ENCODE measurements at regions not wholly inside any gene's neighbourhood (a gene's known extent, or its start where the extent isn't known, plus 50 kb on each side); places are given as distances from the start of the nearest gene placed in this dataset.

DNA sequence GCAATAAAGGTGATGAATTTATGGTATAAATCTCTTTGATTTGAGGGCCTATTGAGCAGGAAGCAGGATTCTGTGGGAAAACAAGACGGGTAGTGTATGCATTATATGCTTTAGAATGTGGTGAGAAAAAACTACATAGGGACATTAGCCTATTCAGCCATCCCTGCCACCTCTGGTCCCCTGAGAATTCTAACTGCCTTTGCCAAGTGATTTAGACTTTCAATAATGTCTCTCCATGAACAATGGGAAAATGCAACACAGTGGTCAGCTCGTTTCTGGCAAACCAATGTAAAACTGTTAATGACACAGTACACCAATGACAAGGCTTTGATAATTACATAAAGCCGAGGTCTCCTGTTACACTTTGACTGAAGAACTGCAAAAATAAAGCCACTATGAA lies 314.7 kb upstream of the CNTN4 start:
- H3K79me2 ChIP-seq (replicated peaks; ENCODE audit: insufficient read depth, low read length), result no peaks in the 10 kb centered on the region
- H3K27me3 ChIP-seq (ENCODE audit: insufficient read depth, low read depth, low read length), result no peaks in the 10 kb centered on the region
- H3K27ac ChIP-seq (ENCODE audit: low read length), result no peak overlapping the region
- no peak overlapping the region for H3K9ac ChIP-seq (ENCODE audit: low read length)
- TF ChIP-seq MXI1 (conservative IDR thresholded peaks at IDR 0.05; ENCODE audit: poor library complexity, severe bottlenecking) (no peak), EZH2 (IDR thresholded peaks at IDR 0.05; ENCODE audit: borderline replicate concordance, insufficient read depth, low read length, poor library complexity, severe bottlenecking) (no peak), EP300 (conservative IDR thresholded peaks at IDR 0.05; ENCODE audit: poor library complexity, severe bottlenecking) (no peak), TAF1 (IDR thresholded peaks at IDR 0.05; ENCODE audit: low read depth) (no peak), SMC3 (conservative IDR thresholded peaks at IDR 0.05; ENCODE audit: poor library complexity) (no peak), RAD21 (conservative IDR thresholded peaks at IDR 0.05) (no peak), POLR2AphosphoS5 (IDR thresholded peaks at IDR 0.05) (no peak)
- TF ChIP-seq, protein P1, sequence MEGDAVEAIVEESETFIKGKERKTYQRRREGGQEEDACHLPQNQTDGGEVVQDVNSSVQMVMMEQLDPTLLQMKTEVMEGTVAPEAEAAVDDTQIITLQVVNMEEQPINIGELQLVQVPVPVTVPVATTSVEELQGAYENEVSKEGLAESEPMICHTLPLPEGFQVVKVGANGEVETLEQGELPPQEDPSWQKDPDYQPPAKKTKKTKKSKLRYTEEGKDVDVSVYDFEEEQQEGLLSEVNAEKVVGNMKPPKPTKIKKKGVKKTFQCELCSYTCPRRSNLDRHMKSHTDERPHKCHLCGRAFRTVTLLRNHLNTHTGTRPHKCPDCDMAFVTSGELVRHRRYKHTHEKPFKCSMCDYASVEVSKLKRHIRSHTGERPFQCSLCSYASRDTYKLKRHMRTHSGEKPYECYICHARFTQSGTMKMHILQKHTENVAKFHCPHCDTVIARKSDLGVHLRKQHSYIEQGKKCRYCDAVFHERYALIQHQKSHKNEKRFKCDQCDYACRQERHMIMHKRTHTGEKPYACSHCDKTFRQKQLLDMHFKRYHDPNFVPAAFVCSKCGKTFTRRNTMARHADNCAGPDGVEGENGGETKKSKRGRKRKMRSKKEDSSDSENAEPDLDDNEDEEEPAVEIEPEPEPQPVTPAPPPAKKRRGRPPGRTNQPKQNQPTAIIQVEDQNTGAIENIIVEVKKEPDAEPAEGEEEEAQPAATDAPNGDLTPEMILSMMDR (IDR thresholded peaks at IDR 0.05; ENCODE audit: poor library complexity, severe bottlenecking), result no peak
- TF ChIP-seq, protein P2, sequence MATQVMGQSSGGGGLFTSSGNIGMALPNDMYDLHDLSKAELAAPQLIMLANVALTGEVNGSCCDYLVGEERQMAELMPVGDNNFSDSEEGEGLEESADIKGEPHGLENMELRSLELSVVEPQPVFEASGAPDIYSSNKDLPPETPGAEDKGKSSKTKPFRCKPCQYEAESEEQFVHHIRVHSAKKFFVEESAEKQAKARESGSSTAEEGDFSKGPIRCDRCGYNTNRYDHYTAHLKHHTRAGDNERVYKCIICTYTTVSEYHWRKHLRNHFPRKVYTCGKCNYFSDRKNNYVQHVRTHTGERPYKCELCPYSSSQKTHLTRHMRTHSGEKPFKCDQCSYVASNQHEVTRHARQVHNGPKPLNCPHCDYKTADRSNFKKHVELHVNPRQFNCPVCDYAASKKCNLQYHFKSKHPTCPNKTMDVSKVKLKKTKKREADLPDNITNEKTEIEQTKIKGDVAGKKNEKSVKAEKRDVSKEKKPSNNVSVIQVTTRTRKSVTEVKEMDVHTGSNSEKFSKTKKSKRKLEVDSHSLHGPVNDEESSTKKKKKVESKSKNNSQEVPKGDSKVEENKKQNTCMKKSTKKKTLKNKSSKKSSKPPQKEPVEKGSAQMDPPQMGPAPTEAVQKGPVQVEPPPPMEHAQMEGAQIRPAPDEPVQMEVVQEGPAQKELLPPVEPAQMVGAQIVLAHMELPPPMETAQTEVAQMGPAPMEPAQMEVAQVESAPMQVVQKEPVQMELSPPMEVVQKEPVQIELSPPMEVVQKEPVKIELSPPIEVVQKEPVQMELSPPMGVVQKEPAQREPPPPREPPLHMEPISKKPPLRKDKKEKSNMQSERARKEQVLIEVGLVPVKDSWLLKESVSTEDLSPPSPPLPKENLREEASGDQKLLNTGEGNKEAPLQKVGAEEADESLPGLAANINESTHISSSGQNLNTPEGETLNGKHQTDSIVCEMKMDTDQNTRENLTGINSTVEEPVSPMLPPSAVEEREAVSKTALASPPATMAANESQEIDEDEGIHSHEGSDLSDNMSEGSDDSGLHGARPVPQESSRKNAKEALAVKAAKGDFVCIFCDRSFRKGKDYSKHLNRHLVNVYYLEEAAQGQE (IDR thresholded peaks at IDR 0.05; ENCODE audit: borderline replicate concordance), result no peak
- no peaks in the 10 kb centered on the region for H3F3A ChIP-seq (ENCODE audit: insufficient read depth, low read length, poor library complexity, severe bottlenecking)
- no peaks in the 10 kb centered on the region for H3K36me3 ChIP-seq (ENCODE audit: insufficient read depth, low read length)
- H3K4me3 ChIP-seq (ENCODE audit: low read length), result no peak overlapping the region
- H2AFZ ChIP-seq (ENCODE audit: low read depth, low read length), result no peak overlapping the region
- H3K4me2 ChIP-seq (ENCODE audit: low read length), result no peak overlapping the region
- no peaks in the 10 kb centered on the region for H3K9me2 ChIP-seq (ENCODE audit: insufficient read depth, low read length)
- H4K20me1 ChIP-seq (ENCODE audit: insufficient read depth), result no peaks in the 10 kb centered on the region
- H3K9me3 ChIP-seq (ENCODE audit: low read length), result no peaks in the 10 kb centered on the region

DNA sequence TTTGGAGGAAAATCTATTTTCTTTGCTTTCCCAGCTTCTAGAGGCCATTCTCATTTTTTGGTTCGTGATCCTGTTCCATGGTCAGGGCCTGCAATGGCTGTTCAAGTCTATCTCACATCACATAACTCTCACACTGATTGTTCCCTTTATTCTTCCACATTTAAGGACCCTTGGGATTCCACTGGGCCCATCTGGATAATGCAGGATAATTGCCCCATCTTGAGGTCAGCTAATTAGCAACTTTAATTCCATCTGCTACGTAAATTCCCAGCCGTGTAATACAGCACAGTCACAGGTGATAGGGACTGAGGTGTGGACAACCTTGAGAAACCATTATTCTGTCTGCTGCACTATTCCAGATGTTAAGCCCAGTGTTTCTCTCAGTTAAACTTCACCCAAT lies 311.6 kb upstream of the CNTN4 start:
- no peak overlapping the region for H3K4me3 ChIP-seq (ENCODE audit: low read length)
- no peaks in the 10 kb centered on the region for H3K9me2 ChIP-seq (ENCODE audit: insufficient read depth, low read length)
- H3K4me2 ChIP-seq (ENCODE audit: low read length), result no peak overlapping the region
- no peak overlapping the region for H3K27ac ChIP-seq (ENCODE audit: low read length)
- H3K36me3 ChIP-seq (ENCODE audit: insufficient read depth, low read length), result no peaks in the 10 kb centered on the region
- TF ChIP-seq POLR2AphosphoS5 (IDR thresholded peaks at IDR 0.05) (no peak), TAF1 (IDR thresholded peaks at IDR 0.05; ENCODE audit: low read depth) (no peak), EP300 (conservative IDR thresholded peaks at IDR 0.05; ENCODE audit: poor library complexity, severe bottlenecking) (no peak), RAD21 (conservative IDR thresholded peaks at IDR 0.05) (no peak), SMC3 (conservative IDR thresholded peaks at IDR 0.05; ENCODE audit: poor library complexity) (no peak), EZH2 (IDR thresholded peaks at IDR 0.05; ENCODE audit: borderline replicate concordance, insufficient read depth, low read length, poor library complexity, severe bottlenecking) (no peak), MXI1 (conservative IDR thresholded peaks at IDR 0.05; ENCODE audit: poor library complexity, severe bottlenecking) (no peak)
- TF ChIP-seq, protein P2 (IDR thresholded peaks at IDR 0.05; ENCODE audit: borderline replicate concordance), result no peak
- TF ChIP-seq, protein P1 (IDR thresholded peaks at IDR 0.05; ENCODE audit: poor library complexity, severe bottlenecking), result no peak
- H3K9ac ChIP-seq (ENCODE audit: low read length), result no peak overlapping the region
- no peaks in the 10 kb centered on the region for H3F3A ChIP-seq (ENCODE audit: insufficient read depth, low read length, poor library complexity, severe bottlenecking)
- H3K27me3 ChIP-seq (ENCODE audit: insufficient read depth, low read depth, low read length), result no peaks in the 10 kb centered on the region
- no peaks in the 10 kb centered on the region for H3K9me3 ChIP-seq (ENCODE audit: low read length)
- no peaks in the 10 kb centered on the region for H3K79me2 ChIP-seq (replicated peaks; ENCODE audit: insufficient read depth, low read length)
- H2AFZ ChIP-seq (ENCODE audit: low read depth, low read length), result no peak overlapping the region
- H4K20me1 ChIP-seq (ENCODE audit: insufficient read depth), result no peaks in the 10 kb centered on the region
